Skeletal muscle tissue (tissue), 3 donors: ENCODE measurements at regions not wholly inside any gene's neighbourhood (a gene's known extent, or its start where the extent isn't known, plus 50 kb on each side); places are given as distances from the start of the nearest gene placed in this dataset.
"Not testable (repeated sequence)": the region's sequence is repeated elsewhere in the genome, so short reads cannot be mapped to it uniquely, and the experiment has no call there.

Experiments used
- H3K27ac ChIP-seq: one replicate; pipeline ENCODE4 v1.7.0; 2013; ENCODE audit warnings: mild to moderate bottlenecking, low read depth, low read length, inconsistent platforms
- H3K27me3 ChIP-seq, 3 donors: one replicate each; pipeline ENCODE4 v1.7.0; 2013; ENCODE audit warnings: low read length in 3 of 3; ENCODE audit not compliant: control insufficient read depth in 3 of 3, insufficient read depth in 3 of 3
- H3K36me3 ChIP-seq, 3 donors: one replicate each; pipeline ENCODE4 v1.7.0; 2013; ENCODE audit warnings: low read length in 3 of 3; ENCODE audit not compliant: control insufficient read depth in 3 of 3, insufficient read depth in 3 of 3
- H3K4me1 ChIP-seq, 3 donors: one replicate each; pipeline ENCODE4 v1.7.0; 2013; ENCODE audit warnings: low read length in 3 of 3, mild to moderate bottlenecking in 3 of 3; ENCODE audit not compliant: control insufficient read depth in 3 of 3, insufficient read depth in 3 of 3
- H3K4me3 ChIP-seq, 3 donors: one replicate each; pipeline ENCODE4 v1.7.0; 2013; ENCODE audit warnings: low read length in 3 of 3
- H3K9ac ChIP-seq, 3 donors: one replicate each; pipeline ENCODE4 v1.7.0; 2013; ENCODE audit warnings: low read length in 3 of 3, mild to moderate bottlenecking in 3 of 3, moderate library complexity in 2 of 3, low read depth in 1 of 3
- H3K9me3 ChIP-seq, 3 donors: one replicate each; pipeline ENCODE4 v1.7.0; 2013; ENCODE audit warnings: low read length in 3 of 3; ENCODE audit not compliant: control insufficient read depth in 3 of 3
- donor health status: Osteomylitis.

DNA sequence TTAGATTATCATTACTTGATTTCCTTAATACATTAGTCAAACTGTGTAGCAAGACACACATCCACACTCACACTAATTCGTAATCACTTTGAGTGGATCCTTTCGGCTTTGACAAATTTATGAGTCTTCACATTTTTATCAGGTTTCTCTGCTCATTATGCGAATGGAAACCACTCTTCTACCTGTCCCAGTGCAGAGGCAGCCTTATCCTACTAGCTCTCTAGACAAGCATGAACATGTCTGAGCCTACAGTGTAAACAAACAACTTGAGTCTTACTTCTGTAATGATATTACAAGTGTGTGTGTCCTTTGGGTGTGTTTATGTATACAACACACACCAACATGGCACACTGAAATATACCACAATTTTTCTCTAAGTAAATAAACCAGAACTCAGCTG is 361.9 kb upstream of the CHST9 start:
- H3K4me1 ChIP-seq, result no peaks in the 10 kb centered on the region
- no peaks in the 10 kb centered on the region for H3K36me3 ChIP-seq
- H3K27ac ChIP-seq, result no peak overlapping the region
- H3K27me3 ChIP-seq, result no peaks in the 10 kb centered on the region
- H3K4me3 ChIP-seq, result no peak overlapping the region
- no peak overlapping the region for H3K9ac ChIP-seq
- H3K9me3 ChIP-seq, result no peaks in the 10 kb centered on the region

DNA sequence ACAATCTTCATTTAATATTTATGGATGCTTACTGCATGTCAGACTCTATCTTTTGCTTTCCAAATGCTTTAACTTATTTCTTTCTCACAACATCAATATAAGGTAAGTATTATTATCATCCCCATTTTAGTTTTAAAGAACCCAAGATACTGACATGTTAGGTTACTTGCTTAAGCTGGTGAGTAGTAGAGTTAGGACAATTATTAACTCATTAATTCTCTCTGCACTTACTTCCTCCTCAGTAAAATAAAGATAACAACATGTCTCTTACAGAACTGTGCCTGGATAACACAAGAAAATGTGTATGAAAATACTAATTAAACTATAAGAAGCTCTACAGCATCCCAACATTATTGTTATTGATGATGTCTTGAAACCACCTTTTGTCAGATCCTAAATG is 359.1 kb upstream of the CHST9 start:
- Histone ChIP-seq H3K4me3 (no peak overlapping the region), H3K4me1 (no peaks in the 10 kb centered on the region), H3K36me3 (no peaks in the 10 kb centered on the region), H3K9me3 (no peaks in the 10 kb centered on the region), H3K27me3 (no peaks in the 10 kb centered on the region), H3K27ac (no peak overlapping the region), H3K9ac (no peak overlapping the region)

DNA sequence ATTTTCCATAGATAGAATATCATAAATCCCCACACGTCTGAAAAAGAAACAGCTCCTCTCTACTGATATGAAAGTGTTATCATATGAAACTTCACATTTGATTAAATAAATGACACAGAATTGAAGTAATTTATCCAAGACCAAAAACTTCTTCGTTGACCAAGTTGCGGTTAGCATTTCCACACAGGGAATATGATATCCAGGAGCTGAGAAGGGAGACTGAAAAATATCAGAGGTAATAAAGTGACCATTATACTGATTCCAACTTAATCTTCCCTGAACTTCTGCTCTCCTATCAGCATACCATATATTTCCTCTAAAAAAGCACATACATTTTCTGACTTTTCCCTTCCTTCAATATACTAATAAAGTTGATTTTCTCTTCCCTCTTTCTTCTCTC is 356.2 kb upstream of the CHST9 start:
- no peaks in the 10 kb centered on the region for H3K9me3 ChIP-seq
- no peaks in the 10 kb centered on the region for H3K36me3 ChIP-seq
- H3K9ac ChIP-seq, result no peak overlapping the region
- no peak overlapping the region for H3K27ac ChIP-seq
- no peaks in the 10 kb centered on the region for H3K4me1 ChIP-seq
- H3K27me3 ChIP-seq, result no peaks in the 10 kb centered on the region
- H3K4me3 ChIP-seq, result no peak overlapping the region

DNA sequence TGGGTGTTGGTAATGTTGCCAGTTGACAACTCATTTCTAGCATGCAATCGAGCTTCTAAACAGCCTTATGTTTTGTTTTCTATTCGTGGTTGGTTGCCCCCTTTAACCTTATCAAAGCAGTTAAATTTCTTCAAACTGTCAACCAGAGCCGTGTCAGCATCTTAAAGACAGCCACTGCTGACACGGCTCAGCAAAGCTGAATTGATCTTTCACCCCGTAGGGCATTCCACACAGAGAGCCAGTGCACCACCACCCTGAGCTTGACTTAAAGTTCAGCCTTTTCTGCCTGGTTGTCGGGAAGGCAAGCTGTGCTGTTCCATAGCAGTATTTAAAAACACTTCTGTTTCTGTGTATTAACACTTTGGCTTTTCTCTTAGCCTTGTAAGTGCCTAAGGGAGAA is 355.0 kb upstream of the CHST9 start:
- no peaks in the 10 kb centered on the region for H3K4me1 ChIP-seq
- no peaks in the 10 kb centered on the region for H3K36me3 ChIP-seq
- peak overlapping the region in 1 of 3 donors; percentile 5 for H3K4me3 ChIP-seq
- H3K9me3 ChIP-seq, result no peaks in the 10 kb centered on the region
- H3K27ac ChIP-seq, result no peak overlapping the region
- H3K9ac ChIP-seq, result no peak overlapping the region
- no peaks in the 10 kb centered on the region for H3K27me3 ChIP-seq

DNA sequence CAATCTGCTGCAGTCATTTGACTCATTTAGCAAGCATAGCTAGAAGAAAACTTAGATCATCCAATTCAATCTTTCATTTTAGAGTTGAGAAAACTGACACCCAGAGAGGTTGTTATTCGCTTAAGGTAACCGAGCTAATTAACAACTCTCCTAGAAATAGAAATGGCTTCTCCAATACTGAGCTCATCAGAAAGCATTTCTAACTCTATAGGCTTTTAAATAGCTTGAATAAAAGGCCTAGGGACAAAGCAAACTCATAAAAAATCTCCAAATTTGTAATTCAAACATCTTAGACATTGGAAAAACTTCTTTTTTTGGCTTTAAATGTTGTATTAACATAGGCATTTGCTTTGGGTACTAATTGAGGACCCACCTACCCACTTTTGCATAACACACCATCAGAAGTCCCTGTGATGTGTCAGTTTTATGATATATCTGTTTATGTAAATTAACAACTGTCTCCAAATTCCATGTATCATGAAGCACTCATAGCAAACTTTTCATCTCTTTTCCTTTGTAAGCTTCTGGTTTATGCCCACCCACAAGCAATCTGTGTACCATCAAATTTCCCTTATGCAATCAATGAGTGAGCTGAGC is 343.9 kb upstream of the CHST9 start:
- Histone ChIP-seq H3K4me3 (no peak overlapping the region), H3K27me3 (no peaks in the 10 kb centered on the region), H3K9ac (no peak overlapping the region), H3K4me1 (no peaks in the 10 kb centered on the region), H3K9me3 (peaks cover 0 to 4% (median 0%) of the 10 kb centered on the region in 3 donors), H3K36me3 (no peaks in the 10 kb centered on the region), H3K27ac (no peak overlapping the region)

DNA sequence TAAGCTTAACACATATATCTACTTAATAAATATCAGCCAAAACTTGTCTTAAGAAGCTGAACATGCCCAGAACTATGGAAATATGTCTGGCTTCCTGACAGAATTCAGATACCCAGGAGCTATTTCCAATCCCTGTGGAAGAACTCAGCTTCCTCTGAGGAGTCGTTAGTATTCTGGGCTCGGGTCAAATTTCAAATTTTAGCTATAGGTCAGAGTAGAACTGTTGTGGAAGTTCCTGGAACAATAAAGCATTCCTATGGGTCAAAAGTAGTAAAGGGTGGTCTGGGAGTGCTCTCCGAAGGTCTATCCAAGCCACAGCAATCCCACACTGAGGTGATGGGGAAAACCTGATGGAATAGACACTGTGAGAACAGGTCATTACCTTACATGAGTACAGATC is 342.7 kb upstream of the CHST9 start:
- Histone ChIP-seq H3K27ac (no peak overlapping the region), H3K4me1 (no peaks in the 10 kb centered on the region), H3K9ac (no peak overlapping the region), H3K4me3 (no peak overlapping the region), H3K27me3 (no peaks in the 10 kb centered on the region), H3K9me3 (peaks cover 0 to 4% (median 0%) of the 10 kb centered on the region in 3 donors), H3K36me3 (no peaks in the 10 kb centered on the region)

DNA sequence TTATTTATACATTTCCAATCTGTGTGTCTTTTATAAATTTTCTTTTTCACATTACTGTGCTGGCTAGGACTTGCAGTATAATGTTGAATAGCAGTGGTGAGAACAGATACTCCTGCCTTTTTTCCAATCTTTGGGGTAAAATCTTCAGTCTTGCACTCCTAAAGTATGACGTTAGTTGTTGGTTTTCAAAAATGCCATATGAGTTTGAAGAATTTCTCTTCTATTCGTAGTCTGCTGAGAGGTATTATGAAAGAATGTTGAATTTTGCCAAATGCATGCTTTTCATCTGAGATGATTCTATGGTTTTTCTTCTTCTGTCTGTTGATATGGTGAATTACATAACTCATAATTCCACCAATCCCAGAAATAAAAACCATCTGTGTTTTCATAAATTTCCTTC is 335.3 kb upstream of the CHST9 start:
- no peak overlapping the region for H3K4me3 ChIP-seq
- no peak overlapping the region for H3K9ac ChIP-seq
- H3K27ac ChIP-seq, result no peak overlapping the region
- no peaks in the 10 kb centered on the region for H3K9me3 ChIP-seq
- no peaks in the 10 kb centered on the region for H3K4me1 ChIP-seq
- no peaks in the 10 kb centered on the region for H3K36me3 ChIP-seq
- H3K27me3 ChIP-seq, result no peaks in the 10 kb centered on the region

DNA sequence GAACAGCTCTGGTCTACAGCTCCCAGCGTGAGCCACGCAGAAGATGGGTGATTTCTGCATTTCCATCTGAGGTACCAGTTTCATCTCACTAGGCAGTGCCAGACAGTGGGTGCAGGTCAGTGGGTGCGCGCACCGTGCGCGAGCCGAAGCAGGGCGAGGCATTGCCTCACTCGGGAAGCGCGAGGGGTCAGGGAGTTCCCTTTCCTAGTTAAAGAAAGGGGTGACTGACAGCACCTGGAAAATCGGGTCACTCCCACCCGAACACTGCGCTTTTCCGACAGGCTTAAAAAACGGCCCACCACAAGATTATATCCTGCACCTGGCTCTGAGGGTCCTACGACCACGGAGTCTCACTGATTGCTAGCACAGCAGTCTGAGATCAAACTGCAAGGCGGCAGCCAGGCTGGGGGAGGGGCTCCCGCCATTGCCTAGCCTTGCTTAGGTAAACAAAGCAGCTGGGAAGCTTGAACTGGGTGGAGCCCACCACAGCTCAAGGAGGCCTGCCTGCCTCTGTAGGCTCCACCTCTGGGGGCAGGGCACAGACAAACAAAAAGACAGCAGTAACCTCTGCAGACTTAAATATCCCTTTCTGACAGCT is 325.0 kb upstream of the CHST9 start:
- not testable (repeated sequence) for H3K9me3 ChIP-seq, H3K4me3 ChIP-seq, H3K36me3 ChIP-seq, H3K9ac ChIP-seq, H3K27ac ChIP-seq, H3K27me3 ChIP-seq, H3K4me1 ChIP-seq

DNA sequence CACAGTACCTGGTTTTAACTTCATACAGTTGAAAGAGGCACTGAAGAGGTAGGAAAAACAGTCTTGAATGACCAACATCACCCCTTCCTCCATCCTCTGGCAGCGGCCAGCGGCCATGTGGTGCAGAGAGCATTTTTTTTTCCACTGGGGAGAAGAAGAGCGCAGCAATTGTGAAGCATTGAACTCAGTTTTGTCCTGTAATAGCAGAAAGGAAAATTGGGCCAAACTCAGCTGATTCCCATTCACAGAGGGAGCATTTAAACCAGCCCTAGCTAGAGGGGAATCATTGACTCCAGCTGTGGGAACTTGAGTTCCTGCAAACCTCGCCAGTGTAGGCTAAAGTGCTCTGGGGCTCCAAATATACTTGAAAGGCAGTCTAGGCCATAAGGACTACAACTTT is 316.6 kb upstream of the CHST9 start:
- peaks cover 0 to 3% (median 0%) of the 10 kb centered on the region in 3 donors for H3K4me1 ChIP-seq
- H3K27me3 ChIP-seq, result no peaks in the 10 kb centered on the region
- no peak overlapping the region for H3K27ac ChIP-seq

DNA sequence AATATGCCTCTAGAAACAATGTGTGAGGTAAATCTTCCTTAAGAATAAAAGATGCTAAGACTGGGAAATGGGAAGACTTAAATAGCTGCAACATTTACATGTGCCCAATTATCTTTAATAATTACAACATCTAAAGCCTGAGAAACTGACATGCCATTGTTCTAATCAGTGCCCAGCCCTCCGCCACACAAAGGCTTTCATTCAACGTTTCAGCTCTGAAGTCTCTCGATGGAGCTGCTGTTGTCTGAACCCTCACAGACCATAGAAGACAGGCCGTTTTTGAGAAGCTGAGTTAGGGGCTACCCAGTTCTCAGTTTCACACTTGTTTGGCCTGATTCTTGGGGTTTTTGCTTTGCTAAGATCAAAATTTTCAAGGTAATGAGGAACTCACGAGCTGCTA is 315.4 kb upstream of the CHST9 start:
- Histone ChIP-seq H3K27me3 (no peaks in the 10 kb centered on the region), H3K27ac (no peak overlapping the region)

More for the DNA sequence above, 316.6 kb upstream of the CHST9 start:
- no peaks in the 10 kb centered on the region for H3K36me3 ChIP-seq
- no peak overlapping the region for H3K9ac ChIP-seq
- no peak overlapping the region for H3K4me3 ChIP-seq
- H3K9me3 ChIP-seq, result no peaks in the 10 kb centered on the region

More for the DNA sequence above, 315.4 kb upstream of the CHST9 start:
- no peaks in the 10 kb centered on the region for H3K36me3 ChIP-seq
- no peaks in the 10 kb centered on the region for H3K9me3 ChIP-seq
- peaks cover 0 to 3% (median 0%) of the 10 kb centered on the region in 3 donors for H3K4me1 ChIP-seq
- H3K4me3 ChIP-seq, result no peak overlapping the region
- no peak overlapping the region for H3K9ac ChIP-seq
